ENCODE measurements at regions not wholly inside any gene's neighbourhood (a gene's known extent, or its start where the extent isn't known, plus 50 kb on each side); places are given as distances from the start of the nearest gene placed in this dataset.
"Not testable (repeated sequence)": the region's sequence is repeated elsewhere in the genome, so short reads cannot be mapped to it uniquely, and the experiment has no call there.

DNA sequence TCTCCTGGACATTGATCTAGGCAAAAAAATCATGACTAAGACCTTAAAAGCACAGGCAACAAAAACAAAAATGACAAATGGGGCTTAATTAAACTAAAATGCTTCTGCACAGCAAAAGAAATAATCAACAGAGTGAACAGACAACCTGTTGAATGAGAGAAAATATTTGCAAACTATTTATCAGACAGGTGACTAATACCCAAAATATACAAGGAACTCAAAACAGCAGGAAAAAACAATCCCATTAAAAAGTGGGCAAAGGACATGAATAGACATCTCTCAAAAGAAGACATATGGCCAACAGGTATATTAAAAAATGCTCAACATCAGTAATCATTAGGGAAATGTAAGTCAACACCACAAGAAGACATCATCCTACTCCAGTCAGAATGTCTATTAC is 166.8 kb downstream of the MTERF1 start:
- no peak for TF ChIP-seq GATA1 (IDR thresholded peaks at IDR 0.05; ENCODE audit: low read depth, low read length)
- TF ChIP-seq POLR2A (IDR thresholded peaks at IDR 0.05; ENCODE audit: low read length): no peak
- DNase-seq: no peak

DNA sequence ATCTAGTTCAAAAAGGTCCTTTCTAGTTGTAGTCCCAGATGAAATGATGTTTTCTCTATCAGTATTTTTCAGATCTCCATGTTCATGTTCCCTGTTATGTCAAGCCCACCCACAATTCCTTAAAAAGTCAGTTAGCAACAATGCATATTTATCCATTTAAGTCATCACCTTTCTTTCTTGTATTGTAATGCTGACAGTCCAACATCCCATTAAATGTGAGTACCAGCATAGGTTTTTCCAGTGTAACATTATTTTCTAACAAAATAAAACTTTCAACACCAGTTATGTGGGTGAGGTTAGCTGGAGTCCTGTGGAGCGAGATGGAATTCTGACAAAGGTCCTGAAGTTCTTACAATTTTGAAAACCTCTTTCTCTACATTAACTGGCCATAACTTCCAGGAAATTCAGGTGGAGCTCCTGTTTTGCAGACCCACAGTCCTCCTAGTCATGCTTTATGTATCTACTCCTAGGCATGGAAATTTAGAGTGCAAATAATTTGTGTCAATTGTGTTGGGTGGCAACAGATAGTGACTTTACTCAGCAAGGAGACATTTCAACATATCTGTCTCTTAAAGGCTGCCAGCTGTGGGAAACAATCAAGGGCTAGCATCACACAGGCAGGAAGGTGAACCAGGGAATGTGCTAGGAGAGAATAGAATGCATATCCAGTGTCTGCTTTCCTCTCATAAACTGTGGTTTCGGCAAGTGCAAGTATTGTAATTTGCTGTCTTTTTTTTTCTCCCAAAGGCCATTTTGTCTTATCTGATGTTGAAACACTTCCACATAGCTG is 162.6 kb downstream of the MTERF1 start:
- TF ChIP-seq POLR2A (IDR thresholded peaks at IDR 0.05; ENCODE audit: low read length) (no peak), GATA1 (IDR thresholded peaks at IDR 0.05; ENCODE audit: low read depth, low read length) (no peak)
- no peak for DNase-seq

GRCh38 chr7:91719008-91719407 is 161.5 kb downstream of the MTERF1 start:
- no peak for TF ChIP-seq POLR2A (IDR thresholded peaks at IDR 0.05; ENCODE audit: low read length)
- TF ChIP-seq GATA1 (IDR thresholded peaks at IDR 0.05; ENCODE audit: low read depth, low read length): no peak
- no peak for DNase-seq

DNA sequence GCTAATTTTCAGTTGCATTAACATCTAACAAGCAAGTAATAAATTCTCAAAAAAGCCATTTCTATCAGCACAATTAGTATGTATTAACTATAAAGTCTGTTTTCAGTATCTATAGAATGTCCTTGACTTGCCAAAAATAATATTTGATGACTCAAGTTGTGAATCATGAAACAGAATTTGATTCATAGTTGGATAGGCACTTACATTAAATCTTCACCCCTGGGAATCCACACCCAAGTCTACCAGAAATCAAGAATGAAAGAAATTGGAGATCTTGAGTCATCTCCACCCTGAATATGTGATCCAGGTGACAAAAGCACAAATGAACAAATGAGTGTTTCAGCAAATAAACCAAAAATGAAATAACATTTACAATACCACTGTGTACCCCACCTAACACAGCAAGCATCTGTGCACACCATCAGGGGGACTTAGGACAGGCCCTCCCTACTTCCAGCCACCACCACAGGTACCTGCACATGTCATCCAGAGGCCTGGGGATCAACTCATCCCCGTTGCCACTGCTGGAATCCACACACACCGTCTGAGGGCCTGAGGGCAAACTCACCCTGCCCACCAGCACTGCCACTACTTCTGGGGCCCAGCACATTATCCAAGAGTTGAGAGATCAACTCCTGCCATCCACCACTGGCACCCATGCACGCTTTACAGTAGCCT is 160.1 kb downstream of the MTERF1 start:
- no peak for DNase-seq
- TF ChIP-seq GATA1 (IDR thresholded peaks at IDR 0.05; ENCODE audit: low read depth, low read length) (no peak), POLR2A (IDR thresholded peaks at IDR 0.05; ENCODE audit: low read length) (no peak)

DNA sequence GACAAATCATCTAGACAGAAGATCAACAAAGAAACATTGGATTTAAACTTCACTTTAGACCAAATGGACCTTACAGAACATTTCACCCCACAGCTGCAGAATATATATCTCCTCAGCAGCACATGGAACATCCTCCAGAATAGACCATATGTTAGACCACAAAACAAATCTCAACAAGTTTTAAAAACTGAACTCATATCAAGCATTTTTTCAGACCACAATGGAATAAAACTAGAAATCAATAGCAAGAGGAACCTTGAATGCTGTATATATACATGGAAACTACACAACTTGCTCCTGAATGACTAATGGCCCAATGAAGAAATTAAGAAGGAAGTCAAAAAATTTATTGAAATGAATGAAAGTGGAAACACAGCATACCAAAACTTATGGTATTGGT is 157.7 kb downstream of the MTERF1 start:
- DNase-seq: no peak

GRCh38 chr7:91729046-91729445 is 151.5 kb downstream of the MTERF1 start:
- not testable (repeated sequence) for DNase-seq

More for the DNA sequence above, 157.7 kb downstream of the MTERF1 start:
- TF ChIP-seq GATA1 (IDR thresholded peaks at IDR 0.05; ENCODE audit: low read depth, low read length) (no peak), POLR2A (IDR thresholded peaks at IDR 0.05; ENCODE audit: low read length) (no peak)

GRCh38 chr7:91731976-91732375 is 148.5 kb downstream of the MTERF1 start:
- DNase-seq: no peak
- TF ChIP-seq GATA1 (IDR thresholded peaks at IDR 0.05; ENCODE audit: low read depth, low read length) (no peak), POLR2A (IDR thresholded peaks at IDR 0.05; ENCODE audit: low read length) (no peak)

DNA sequence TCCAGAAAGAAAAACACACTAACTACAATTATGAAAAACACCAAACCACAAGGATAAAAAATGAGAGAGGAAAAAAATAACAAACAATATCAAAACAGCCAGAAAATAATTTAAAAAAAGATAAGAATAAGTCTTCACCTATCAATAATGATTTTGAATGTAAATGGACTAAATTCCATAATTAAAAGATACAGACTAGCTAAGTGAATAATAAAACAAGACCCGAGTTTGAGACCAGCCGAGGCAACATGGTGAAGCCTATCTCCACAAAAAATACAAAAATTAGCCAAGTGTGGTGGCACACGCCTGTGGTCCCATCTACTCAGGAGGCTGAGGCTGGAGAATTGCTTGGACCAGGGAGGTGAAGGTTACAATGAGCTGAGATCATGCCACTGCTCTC is 131.1 kb downstream of the MTERF1 start:
- no peak for TF ChIP-seq POLR2A (IDR thresholded peaks at IDR 0.05; ENCODE audit: low read length)
- no peak for TF ChIP-seq GATA1 (IDR thresholded peaks at IDR 0.05; ENCODE audit: low read depth, low read length)
- DNase-seq: no peak

GRCh38 chr7:91750091-91750490 is 130.4 kb downstream of the MTERF1 start:
- no peak for DNase-seq
- TF ChIP-seq POLR2A (IDR thresholded peaks at IDR 0.05; ENCODE audit: low read length): no peak
- no peak for TF ChIP-seq GATA1 (IDR thresholded peaks at IDR 0.05; ENCODE audit: low read depth, low read length)

GRCh38 chr7:91752102-91752501 is 128.4 kb downstream of the MTERF1 start:
- no peak for DNase-seq
- TF ChIP-seq POLR2A (IDR thresholded peaks at IDR 0.05; ENCODE audit: low read length): no peak
- TF ChIP-seq GATA1 (IDR thresholded peaks at IDR 0.05; ENCODE audit: low read depth, low read length): no peak

DNA sequence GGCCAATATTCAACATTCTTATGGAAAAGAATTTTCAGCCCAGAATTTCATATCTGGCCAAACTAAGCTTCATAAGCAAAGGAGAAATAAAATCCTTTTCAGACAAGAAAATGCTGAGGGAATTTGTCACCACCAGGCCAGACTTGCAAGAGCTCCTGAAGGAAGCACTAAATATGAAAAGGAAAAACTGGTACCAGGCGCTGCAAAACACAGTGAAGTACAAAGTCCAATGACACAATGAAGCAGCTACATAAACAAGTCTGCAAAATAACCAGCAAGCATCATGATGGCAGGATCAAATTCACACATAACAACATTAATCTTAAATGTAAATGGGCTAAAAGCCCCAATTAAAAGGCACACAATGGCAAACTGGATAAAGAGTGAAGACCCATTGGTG is 126.2 kb downstream of the MTERF1 start:
- not testable (repeated sequence) for DNase-seq

- not testable (repeated sequence) for DNase-seq
Measured at GRCh38 chr7:91755121-91755520, 125.4 kb downstream of the MTERF1 start.

- TF ChIP-seq GATA1 (IDR thresholded peaks at IDR 0.05; ENCODE audit: low read depth, low read length): no peak
- no peak for TF ChIP-seq POLR2A (IDR thresholded peaks at IDR 0.05; ENCODE audit: low read length)
Measured at GRCh38 chr7:91759205-91759863, 121.2 kb downstream of the MTERF1 start.

DNA sequence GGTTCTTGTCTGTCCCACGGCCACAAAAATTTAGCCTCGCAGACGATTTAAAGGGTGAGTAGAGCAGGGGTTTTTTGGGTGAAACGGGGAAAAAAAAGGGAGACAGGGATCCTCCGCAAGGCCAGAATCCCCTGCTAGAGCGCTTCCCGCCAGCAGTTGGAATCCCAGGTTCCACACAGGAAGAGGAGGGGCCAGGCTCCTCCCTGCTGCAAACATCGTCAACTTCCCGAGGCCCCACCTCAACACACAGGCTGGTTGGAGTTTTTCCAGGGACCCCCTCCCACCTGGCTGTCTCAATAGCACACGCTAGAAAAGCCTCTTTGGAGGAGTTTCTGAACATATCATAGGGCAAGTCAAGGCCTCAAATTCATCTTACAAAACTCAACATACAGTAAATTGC is 112.7 kb downstream of the MTERF1 start:
- TF ChIP-seq GATA1 (IDR thresholded peaks at IDR 0.05; ENCODE audit: low read depth, low read length): no peak
- no peak for TF ChIP-seq POLR2A (IDR thresholded peaks at IDR 0.05; ENCODE audit: low read length)
- DNase-seq: no peak

More at GRCh38 chr7:91759205-91759863, 121.2 kb downstream of the MTERF1 start:
- no peak for DNase-seq

GRCh38 chr7:91771394-91771793 is 109.1 kb downstream of the MTERF1 start:
- no peak for TF ChIP-seq POLR2A (IDR thresholded peaks at IDR 0.05; ENCODE audit: low read length)
- no peak for TF ChIP-seq GATA1 (IDR thresholded peaks at IDR 0.05; ENCODE audit: low read depth, low read length)
- DNase-seq: no peak
